ACC112 (cell line): ENCODE measurements at regions not wholly inside any gene's neighbourhood (a gene's known extent, or its start where the extent isn't known, plus 50 kb on each side); places are given as distances from the start of the nearest gene placed in this dataset.

Experiments
- H2AFZ ChIP-seq: fragments of 200-600 bp; sonication (generic); one replicate; pipeline ENCODE4 v1.6.0; 2017; ENCODE audit warnings: antibody characterized with exemption, low read length; ENCODE audit not compliant: unreplicated experiment
- H3K27ac ChIP-seq: fragments of 200-600 bp; sonication (generic); 2 replicates; pipeline ENCODE4 v1.5.1; 2014; ENCODE audit warnings: low read depth, mild to moderate bottlenecking, antibody characterized with exemption, low read length, moderate library complexity
- H3K27me3 ChIP-seq: fragments of 200-600 bp; sonication (generic); 2 replicates; pipeline ENCODE4 v1.6.1; 2014; ENCODE audit warnings: mild to moderate bottlenecking, antibody characterized with exemption, low read length, moderate library complexity, mixed read lengths; ENCODE audit not compliant: insufficient read depth
- H3K36me3 ChIP-seq: fragments of 200-600 bp; sonication (generic); 2 replicates; pipeline ENCODE4 v1.6.1; 2016; ENCODE audit warnings: mild to moderate bottlenecking, antibody characterized with exemption, low read length, moderate library complexity, mixed read lengths; ENCODE audit not compliant: insufficient read depth
- H3K4me1 ChIP-seq: fragments of 200-600 bp; sonication (generic); one replicate; pipeline ENCODE4 v1.6.1; 2016; ENCODE audit warnings: low read length, mixed read lengths; ENCODE audit not compliant: insufficient read depth, unreplicated experiment, control insufficient read depth
- H3K4me3 ChIP-seq: fragments of 200-600 bp; sonication (generic); 2 replicates; pipeline ENCODE4 v1.5.1; 2014; ENCODE audit warnings: mild to moderate bottlenecking, low read depth, low read length
- H3K79me2 ChIP-seq: fragments of 200-600 bp; sonication (generic); one replicate; pipeline ENCODE4 v1.6.0; 2016; ENCODE audit warnings: low read length; ENCODE audit not compliant: control insufficient read depth, unreplicated experiment, insufficient read depth

DNA sequence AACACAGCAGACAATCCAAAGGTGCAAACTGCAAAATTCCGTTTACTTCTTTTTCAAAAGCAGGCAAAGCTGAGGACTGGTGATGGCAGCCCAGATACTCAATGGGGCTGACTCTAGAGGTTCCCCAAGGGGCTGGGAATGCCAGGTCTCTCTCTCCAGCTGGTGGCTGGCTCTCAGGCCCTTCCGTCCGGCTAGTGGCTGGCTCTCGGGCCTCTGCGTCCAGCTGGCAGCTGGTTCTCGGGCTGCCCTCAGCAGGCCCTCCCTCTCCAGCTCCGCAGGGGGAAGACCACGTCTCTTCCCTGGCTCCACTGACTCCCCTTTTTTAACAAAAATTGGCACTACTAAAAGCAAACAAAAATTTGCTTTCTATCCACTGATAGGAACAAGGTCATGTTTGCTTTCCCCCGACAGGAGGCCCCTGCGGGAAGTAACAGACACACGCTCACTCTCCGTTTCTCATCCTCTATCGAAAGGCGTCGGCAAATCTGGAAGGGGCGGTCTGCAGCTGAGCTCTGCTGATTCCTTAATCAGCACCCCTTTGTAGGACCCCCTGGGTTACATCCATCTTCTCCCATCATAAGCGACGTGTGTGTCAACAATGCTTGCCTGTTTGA lies 381.4 kb downstream of the BRD1 start:
- Histone ChIP-seq H2AFZ (no peak overlapping the region), H3K79me2 (no peaks in the 10 kb centered on the region), H3K4me1 (no peaks in the 10 kb centered on the region), H3K4me3 (no peak overlapping the region), H3K36me3 (no peaks in the 10 kb centered on the region), H3K27me3 (no peaks in the 10 kb centered on the region), H3K27ac (no peak overlapping the region)

DNA sequence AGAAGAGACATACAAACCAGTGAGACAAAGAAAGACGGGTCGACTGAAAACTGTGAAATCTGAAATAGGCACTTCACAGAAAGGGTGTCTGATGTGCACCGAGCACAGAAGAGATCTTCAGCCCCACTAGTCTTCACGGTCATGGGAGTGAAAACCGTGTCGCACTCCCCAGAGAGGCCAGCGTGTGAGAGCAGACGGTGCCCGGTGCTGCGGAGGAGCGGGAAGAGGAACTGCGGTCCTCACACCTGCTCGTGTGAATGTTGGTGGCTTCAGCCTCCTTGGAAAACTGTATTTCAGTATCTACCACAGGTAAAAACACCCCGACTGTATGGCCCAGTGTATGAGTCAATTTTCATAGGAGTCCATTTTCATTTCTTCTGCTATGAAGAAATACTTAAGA lies 382.9 kb downstream of the BRD1 start:
- Histone ChIP-seq H3K27ac (no peak overlapping the region), H3K4me3 (no peak overlapping the region), H3K4me1 (no peaks in the 10 kb centered on the region), H2AFZ (no peak overlapping the region), H3K27me3 (no peaks in the 10 kb centered on the region), H3K79me2 (no peaks in the 10 kb centered on the region), H3K36me3 (no peaks in the 10 kb centered on the region)

DNA sequence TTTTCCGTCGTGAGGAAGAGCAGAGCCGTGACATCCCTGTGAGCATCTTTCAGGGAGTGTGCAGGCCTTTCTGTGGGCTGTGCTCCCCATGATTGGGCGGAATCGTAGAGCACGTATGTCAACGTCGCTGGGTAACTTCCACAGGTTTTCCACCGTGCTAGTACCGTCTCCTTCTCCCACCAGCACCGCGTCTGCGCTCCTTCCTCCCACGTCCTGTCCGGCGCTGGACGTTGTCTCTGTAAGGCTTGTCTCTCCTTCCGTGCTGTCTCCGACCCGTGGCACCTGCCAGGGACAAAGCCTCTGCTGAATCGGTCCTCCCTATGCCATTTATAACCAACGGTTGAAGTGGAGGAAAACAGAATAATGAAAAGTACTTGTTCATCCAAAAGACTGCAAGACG lies 386.7 kb downstream of the BRD1 start:
- no peaks in the 10 kb centered on the region for H3K27me3 ChIP-seq
- no peak overlapping the region for H3K27ac ChIP-seq
- no peak overlapping the region for H3K4me3 ChIP-seq
- H3K4me1 ChIP-seq = no peaks in the 10 kb centered on the region
- no peaks in the 10 kb centered on the region for H3K79me2 ChIP-seq
- H3K36me3 ChIP-seq = no peaks in the 10 kb centered on the region
- no peak overlapping the region for H2AFZ ChIP-seq

DNA sequence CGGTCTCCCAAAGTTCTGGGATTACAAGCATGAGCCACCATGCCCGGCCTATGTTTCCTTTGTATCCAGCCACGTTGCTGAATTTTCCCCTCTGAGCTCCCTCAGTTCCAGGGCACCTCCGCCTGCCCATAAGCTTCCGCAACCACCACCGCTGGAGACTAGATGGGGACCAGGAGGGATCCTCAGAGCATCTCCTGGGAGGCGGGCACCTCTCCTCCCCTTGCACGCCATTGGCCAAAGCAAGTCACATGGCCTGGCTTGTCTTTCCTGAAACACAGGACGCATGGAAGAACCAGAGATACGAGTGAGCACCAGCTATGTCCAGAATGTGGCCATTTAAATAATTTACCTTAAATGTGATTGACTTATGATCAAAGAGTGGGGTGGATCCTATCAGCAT lies 388.3 kb downstream of the BRD1 start:
- no peaks in the 10 kb centered on the region for H3K4me1 ChIP-seq
- H3K4me3 ChIP-seq = no peak overlapping the region
- H3K79me2 ChIP-seq = no peaks in the 10 kb centered on the region
- H3K36me3 ChIP-seq = no peaks in the 10 kb centered on the region
- no peak overlapping the region for H3K27ac ChIP-seq
- H2AFZ ChIP-seq = no peak overlapping the region
- H3K27me3 ChIP-seq = no peaks in the 10 kb centered on the region

- no peaks in the 10 kb centered on the region for H3K27me3 ChIP-seq
Measured at GRCh38 chr22:49437956-49438355, 389.7 kb downstream of the BRD1 start.

DNA sequence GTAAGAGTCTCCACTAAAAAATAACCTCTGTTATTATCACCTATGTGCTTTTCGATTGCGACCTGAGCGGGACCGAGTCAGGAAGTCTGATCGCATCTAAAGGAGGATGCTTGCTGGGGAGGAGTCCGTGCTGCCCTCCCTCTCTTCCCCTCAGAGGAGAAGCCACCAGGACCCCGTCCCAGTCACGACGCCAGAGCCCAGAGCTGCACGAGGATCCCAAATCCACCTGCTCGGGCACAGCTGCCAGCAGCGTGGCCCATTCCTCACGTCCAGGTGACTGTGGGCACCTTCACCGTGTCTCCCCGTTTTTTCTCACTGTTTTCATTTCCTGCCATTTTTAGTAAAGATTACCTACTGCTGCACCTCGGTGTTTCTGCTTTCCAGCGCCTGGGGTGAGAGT lies 390.3 kb downstream of the BRD1 start:
- Histone ChIP-seq H3K4me3 (no peak overlapping the region), H3K4me1 (no peaks in the 10 kb centered on the region), H2AFZ (no peak overlapping the region), H3K27me3 (no peaks in the 10 kb centered on the region), H3K36me3 (no peaks in the 10 kb centered on the region), H3K27ac (no peak overlapping the region), H3K79me2 (no peaks in the 10 kb centered on the region)

More at GRCh38 chr22:49437956-49438355, 389.7 kb downstream of the BRD1 start:
- Histone ChIP-seq H3K79me2 (no peaks in the 10 kb centered on the region), H3K4me1 (no peaks in the 10 kb centered on the region), H2AFZ (no peak overlapping the region), H3K36me3 (no peaks in the 10 kb centered on the region), H3K4me3 (no peak overlapping the region), H3K27ac (no peak overlapping the region)

- Histone ChIP-seq H3K36me3 (no peaks in the 10 kb centered on the region), H3K27ac (no peak overlapping the region), H3K27me3 (no peaks in the 10 kb centered on the region), H3K4me1 (no peaks in the 10 kb centered on the region), H3K4me3 (no peak overlapping the region), H3K79me2 (no peaks in the 10 kb centered on the region), H2AFZ (no peak overlapping the region)
Measured at GRCh38 chr22:49436056-49436455, 391.6 kb downstream of the BRD1 start.

DNA sequence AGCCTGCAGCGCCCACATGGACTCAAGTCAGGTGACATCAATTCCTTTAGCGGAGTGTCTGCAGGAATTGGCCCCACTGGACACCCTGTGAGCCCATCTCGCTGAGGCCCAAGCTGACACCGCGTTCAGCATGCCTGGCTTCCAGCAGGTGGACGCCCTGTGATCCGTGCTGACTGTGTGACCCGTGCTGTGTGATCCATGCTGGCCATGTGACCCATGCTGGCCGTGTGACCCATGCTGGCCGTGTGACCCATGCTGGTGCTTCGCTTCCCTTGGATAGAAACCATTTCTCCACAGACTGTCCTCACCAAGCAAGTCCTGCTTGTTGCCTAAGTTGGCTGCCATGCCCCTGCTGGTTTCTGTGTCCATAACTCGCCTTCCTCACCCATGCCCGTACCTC lies 392.1 kb downstream of the BRD1 start:
- Histone ChIP-seq H3K36me3 (no peaks in the 10 kb centered on the region), H3K79me2 (no peaks in the 10 kb centered on the region), H3K4me1 (no peaks in the 10 kb centered on the region), H3K27ac (no peak overlapping the region), H3K4me3 (no peak overlapping the region), H3K27me3 (no peaks in the 10 kb centered on the region), H2AFZ (no peak overlapping the region)

DNA sequence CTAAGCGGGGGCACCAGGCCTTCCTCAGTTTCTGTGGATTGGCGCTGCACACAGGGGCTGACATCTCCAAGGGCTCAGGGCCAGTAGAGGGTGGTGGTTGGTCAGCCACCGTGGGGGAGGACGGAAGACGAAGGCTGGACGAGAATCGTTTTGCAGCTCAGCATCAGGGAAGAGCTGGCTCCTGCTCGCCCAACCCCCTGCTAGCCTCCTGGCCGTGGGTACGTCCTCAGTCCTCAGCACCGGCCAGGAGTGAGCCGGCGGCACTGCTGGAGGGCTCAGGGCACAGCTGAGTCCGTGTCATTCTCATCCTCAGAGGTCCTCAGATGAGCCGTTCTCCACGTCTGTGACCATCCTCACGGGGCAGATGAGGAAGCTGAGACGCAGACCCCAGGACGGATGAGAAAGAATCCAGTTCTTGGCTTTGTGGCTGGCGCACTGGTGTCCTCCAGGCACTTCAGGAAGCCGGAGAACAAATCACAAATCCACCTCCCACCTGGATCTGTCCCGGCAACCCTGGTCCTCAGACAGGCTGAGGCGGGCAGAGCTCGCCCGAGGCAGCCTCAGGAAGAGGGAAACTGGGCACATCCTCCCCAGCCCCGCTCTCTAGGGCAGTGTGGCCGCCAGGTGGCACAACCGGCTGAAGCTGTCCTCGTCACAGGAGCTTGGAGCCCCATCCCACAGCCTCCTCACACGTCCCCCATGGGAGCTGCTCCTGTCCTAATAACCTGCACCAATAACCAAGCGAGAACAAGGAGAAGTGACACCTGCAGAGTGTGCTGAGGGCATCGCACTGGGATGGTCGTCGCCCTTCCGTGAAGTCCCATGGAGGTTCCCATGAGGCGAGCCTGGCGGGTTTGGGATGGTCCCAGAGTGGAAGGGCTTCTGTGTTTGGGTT lies 393.7 kb downstream of the BRD1 start:
- Histone ChIP-seq H3K27me3 (no peaks in the 10 kb centered on the region), H3K4me1 (no peaks in the 10 kb centered on the region), H2AFZ (no peak overlapping the region), H3K4me3 (no peak overlapping the region), H3K27ac (no peak overlapping the region), H3K79me2 (no peaks in the 10 kb centered on the region), H3K36me3 (no peaks in the 10 kb centered on the region)

GRCh38 chr22:49432897-49433443 lies 394.7 kb downstream of the BRD1 start:
- no peak overlapping the region for H3K27ac ChIP-seq
- no peak overlapping the region for H3K4me3 ChIP-seq
- H3K4me1 ChIP-seq = no peaks in the 10 kb centered on the region
- no peaks in the 10 kb centered on the region for H3K79me2 ChIP-seq
- H2AFZ ChIP-seq = no peak overlapping the region
- no peaks in the 10 kb centered on the region for H3K27me3 ChIP-seq
- H3K36me3 ChIP-seq = no peaks in the 10 kb centered on the region
